Astrocyte of the spinal cord (primary cell): ENCODE measurements at regions not wholly inside any gene's neighbourhood (a gene's known extent, or its start where the extent isn't known, plus 50 kb on each side); places are given as distances from the start of the nearest gene placed in this dataset.

ENCODE experiments used
- DNase-seq: peaks from one replicate; pipeline ENCODE4 v3.0.0; 2011; ENCODE audit warnings: low read depth, low spot score
- H3K4me3 ChIP-seq: 2 replicates; pipeline ENCODE4 v1.5.1; 2011; ENCODE audit warnings: low read depth, mild to moderate bottlenecking, low read length, moderate library complexity
- in situ Hi-C: cut with HindIII; loops from 2 replicates; pipeline ENCODE4 v1.10.0; 2017; ENCODE audit warnings: low sequenced_read_pairs
- TF ChIP-seq, protein P1 (sequence below): IDR thresholded peaks from 2 replicates; pipeline ENCODE4 v1.5.1; 2012; ENCODE audit warnings: low read depth, mild to moderate bottlenecking, low read length, inconsistent platforms

DNA sequence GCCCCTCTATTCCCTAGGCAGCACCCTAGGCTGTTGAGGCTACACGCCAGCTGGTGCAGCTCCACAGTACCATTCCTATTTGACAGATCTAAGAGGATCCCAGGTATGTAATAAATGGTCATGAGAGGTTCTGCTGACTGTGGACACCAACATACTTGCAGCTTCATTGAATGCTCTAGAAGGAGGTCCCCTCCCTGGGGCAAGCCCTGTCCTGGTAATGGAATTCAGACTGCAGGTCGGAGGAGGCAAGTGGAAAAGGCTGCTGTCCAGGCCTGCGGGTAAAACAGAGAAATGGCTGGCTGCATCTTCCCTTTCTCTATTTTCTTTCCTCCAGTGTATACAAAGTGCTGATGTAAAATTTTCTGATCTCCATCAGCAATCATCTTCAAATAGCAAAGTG lies 66.1 kb upstream of the ZNF648 start:
- DNase-seq: no peak
- TF ChIP-seq, protein P1, sequence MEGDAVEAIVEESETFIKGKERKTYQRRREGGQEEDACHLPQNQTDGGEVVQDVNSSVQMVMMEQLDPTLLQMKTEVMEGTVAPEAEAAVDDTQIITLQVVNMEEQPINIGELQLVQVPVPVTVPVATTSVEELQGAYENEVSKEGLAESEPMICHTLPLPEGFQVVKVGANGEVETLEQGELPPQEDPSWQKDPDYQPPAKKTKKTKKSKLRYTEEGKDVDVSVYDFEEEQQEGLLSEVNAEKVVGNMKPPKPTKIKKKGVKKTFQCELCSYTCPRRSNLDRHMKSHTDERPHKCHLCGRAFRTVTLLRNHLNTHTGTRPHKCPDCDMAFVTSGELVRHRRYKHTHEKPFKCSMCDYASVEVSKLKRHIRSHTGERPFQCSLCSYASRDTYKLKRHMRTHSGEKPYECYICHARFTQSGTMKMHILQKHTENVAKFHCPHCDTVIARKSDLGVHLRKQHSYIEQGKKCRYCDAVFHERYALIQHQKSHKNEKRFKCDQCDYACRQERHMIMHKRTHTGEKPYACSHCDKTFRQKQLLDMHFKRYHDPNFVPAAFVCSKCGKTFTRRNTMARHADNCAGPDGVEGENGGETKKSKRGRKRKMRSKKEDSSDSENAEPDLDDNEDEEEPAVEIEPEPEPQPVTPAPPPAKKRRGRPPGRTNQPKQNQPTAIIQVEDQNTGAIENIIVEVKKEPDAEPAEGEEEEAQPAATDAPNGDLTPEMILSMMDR: no peak
- in situ Hi-C loops: no loop called here
- no peak overlapping the region for H3K4me3 ChIP-seq

DNA sequence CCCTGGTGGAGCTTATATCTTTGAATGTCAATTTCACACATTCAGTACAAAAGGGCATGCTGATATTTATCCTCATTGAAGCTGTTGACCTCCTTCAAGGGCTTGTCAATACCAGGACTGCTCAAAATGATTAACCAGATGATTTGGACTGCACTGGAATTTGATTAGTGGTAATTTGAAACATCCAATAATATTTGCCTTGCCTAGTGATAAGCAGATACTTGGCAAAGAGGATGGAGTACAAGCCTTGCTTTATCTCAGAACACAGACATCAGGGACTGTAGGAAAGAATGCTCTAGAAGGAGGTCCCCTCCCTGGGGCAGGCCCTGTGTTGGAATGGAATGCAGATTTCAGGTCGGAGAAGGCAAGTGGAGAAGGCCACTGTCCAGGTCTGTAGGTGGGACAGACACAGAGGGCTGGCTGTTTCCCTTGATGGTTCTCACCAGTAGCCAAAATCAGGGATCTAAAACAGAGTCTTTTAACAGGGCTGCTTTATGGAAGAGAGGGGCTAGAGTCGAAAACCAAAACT lies 64.8 kb upstream of the ZNF648 start:
- H3K4me3 ChIP-seq: no peak overlapping the region
- in situ Hi-C loops: no loop called here
- TF ChIP-seq, protein P1: no peak
- DNase-seq: no peak

DNA sequence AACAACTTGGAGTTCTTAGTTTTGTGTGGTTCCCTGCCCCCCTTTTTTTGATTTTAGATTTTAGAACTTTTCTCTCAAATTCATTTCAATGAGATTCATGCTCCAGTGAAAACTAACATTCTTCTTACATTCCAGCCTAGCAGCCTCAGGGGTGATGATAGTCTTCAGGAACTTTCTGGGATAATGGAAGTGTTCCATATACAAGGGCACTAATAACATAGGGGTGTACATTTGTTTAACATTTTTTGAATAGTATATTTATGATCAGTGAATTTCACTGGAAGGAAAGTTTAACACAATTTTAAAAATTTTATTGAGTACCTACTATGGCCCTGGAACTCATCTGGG lies 61.4 kb upstream of the ZNF648 start:
- in situ Hi-C loops: no loop called here
- no peak overlapping the region for H3K4me3 ChIP-seq
- TF ChIP-seq, protein P1: no peak
- no peak for DNase-seq

DNA sequence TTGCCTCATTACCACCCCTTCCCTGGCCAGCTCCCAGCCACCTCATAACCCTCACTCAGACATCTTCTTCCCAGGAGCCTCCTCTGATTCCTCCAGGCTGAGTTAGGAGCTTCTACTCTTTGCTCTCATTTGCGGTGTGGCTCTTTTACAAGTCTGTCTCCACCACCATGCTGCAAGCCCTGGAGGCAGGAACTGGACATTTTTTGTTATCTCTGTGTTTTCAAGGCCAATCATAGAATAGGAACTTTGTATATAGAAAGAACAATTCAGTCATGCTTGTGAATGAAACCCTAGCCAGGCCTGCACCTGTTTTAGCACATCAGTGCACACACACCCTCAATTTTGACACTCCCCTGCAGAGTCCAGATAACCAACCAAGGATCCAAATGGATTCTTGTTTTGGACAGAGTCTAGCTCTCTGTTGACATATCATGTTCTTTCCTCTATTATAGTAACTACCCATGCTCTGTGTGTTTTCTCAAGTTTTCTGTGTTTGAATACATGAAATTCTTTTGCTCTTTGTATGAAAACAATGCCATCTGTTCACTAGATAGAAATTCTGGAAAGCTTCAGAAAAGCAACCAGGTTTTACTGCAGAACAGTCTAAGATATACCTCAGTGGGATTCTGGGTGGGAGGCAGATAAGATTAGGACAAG lies 60.9 kb upstream of the ZNF648 start:
- in situ Hi-C loops: no loop called here
- DNase-seq: no peak
- TF ChIP-seq, protein P1: no peak
- H3K4me3 ChIP-seq: no peak overlapping the region

DNA sequence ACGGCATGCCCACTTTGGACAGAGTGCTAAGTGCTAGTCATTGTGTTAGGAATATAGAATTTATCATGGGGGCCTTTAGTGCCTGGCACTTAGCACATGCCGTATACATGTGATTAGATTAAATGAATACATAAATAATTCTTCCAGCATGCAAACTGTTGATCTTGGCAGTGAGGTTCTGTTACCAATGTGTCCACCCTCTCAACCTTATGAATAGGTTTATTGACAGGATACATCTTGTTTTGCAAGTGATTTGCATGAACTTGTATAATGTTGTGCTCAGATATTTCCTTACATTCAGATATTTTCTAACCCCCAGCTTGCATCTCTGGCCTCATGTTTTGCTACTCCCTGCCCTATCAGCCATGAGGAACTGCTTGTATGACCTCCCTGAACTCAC lies 60.3 kb upstream of the ZNF648 start:
- no peak overlapping the region for H3K4me3 ChIP-seq
- TF ChIP-seq, protein P1: no peak
- in situ Hi-C loops: no loop called here
- DNase-seq: no peak

DNA sequence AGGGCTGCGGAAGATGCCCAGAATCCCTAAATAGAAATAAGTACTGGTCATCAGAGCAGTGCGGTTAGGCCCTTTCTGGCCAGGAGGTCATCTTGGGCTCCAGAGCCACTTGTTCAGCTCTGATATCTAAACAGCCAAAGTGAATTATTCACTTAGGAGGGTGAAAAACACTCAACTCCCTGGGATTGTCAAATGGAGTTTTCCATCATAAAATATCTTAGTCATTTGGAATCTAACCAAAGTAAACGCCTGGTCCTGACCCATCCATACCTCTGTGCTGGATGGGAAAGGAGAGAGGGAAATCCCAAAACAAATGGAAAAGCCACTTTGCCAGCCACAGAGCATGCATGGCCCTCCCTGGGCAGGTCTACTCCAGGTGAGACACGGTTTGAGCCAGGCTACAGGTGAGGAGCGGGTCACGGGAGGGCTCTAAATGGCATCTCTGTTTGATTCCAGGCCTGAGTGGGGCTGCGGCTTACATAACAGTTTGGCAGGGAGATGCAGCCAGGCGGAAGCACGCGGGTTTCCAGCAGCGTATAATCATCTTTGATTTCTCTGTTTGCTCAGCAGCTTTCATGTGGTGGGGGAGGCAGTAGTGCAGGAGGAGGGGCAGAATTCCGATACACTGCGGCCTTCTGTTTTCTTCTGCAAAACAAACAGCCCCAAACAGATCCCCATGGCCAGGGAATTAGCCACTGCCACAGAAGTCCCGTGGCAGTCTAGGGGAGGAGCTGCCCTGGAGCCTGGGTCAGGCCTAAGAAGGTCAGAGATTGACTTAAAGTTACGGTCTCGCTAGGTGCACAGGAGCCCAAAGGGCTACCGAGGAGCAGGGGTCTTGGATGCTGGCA lies 59.1 kb upstream of the ZNF648 start:
- H3K4me3 ChIP-seq: no peak overlapping the region
- in situ Hi-C loops: no loop called here
- peak; percentile 80 for DNase-seq
- TF ChIP-seq, protein P1: no peak
